ENCODE measurements at regions not wholly inside any gene's neighbourhood (a gene's known extent, or its start where the extent isn't known, plus 50 kb on each side); places are given as distances from the start of the nearest gene placed in this dataset.

GRCh38 chr4:181564625-181565024 lies 678.6 kb upstream of the TENM3 start:
- DNase-seq (ENCODE audit: low spot score) = no peak

GRCh38 chr4:181566490-181566889 lies 676.7 kb upstream of the TENM3 start:
- DNase-seq (ENCODE audit: low spot score) = no peak

- DNase-seq (ENCODE audit: low spot score) = peak; percentile 38
Observed at GRCh38 chr4:181569553-181569952, 673.6 kb upstream of the TENM3 start.

GRCh38 chr4:181578911-181579310 lies 664.3 kb upstream of the TENM3 start:
- DNase-seq (ENCODE audit: low spot score) = no peak

- no peak for DNase-seq (ENCODE audit: low spot score)
Observed at GRCh38 chr4:181579486-181579885, 663.7 kb upstream of the TENM3 start.

- no peak for DNase-seq (ENCODE audit: low spot score)
Observed at GRCh38 chr4:181581983-181582382, 661.2 kb upstream of the TENM3 start.

- DNase-seq (ENCODE audit: low spot score) = no peak
Observed at GRCh38 chr4:181582595-181582994, 660.6 kb upstream of the TENM3 start.

GRCh38 chr4:181588733-181589302 lies 654.4 kb upstream of the TENM3 start:
- no peak for DNase-seq (ENCODE audit: low spot score)

GRCh38 chr4:181592221-181592745 lies 650.9 kb upstream of the TENM3 start:
- peak; percentile 40 for DNase-seq (ENCODE audit: low spot score)

- DNase-seq (ENCODE audit: low spot score) = no peak
Observed at GRCh38 chr4:181593703-181594102, 649.5 kb upstream of the TENM3 start.

- DNase-seq (ENCODE audit: low spot score) = no peak
Observed at GRCh38 chr4:181594188-181594587, 649.0 kb upstream of the TENM3 start.

GRCh38 chr4:181595716-181596115 lies 647.5 kb upstream of the TENM3 start:
- no peak for DNase-seq (ENCODE audit: low spot score)

GRCh38 chr4:181597766-181598165 lies 645.4 kb upstream of the TENM3 start:
- no peak for DNase-seq (ENCODE audit: low spot score)

GRCh38 chr4:181599134-181599533 lies 644.1 kb upstream of the TENM3 start:
- DNase-seq (ENCODE audit: low spot score) = no peak

- no peak for DNase-seq (ENCODE audit: low spot score)
Observed at GRCh38 chr4:181601103-181601502, 642.1 kb upstream of the TENM3 start.

- no peak for DNase-seq (ENCODE audit: low spot score)
Observed at GRCh38 chr4:181604546-181604945, 638.7 kb upstream of the TENM3 start.

- no peak for DNase-seq (ENCODE audit: low spot score)
Observed at GRCh38 chr4:181606300-181606699, 636.9 kb upstream of the TENM3 start.

- no peak for DNase-seq (ENCODE audit: low spot score)
Observed at GRCh38 chr4:181608181-181608580, 635.0 kb upstream of the TENM3 start.

- no peak for DNase-seq (ENCODE audit: low spot score)
Observed at GRCh38 chr4:181611033-181611711, 632.0 kb upstream of the TENM3 start.

GRCh38 chr4:181611946-181612600 lies 631.1 kb upstream of the TENM3 start:
- no peak for DNase-seq (ENCODE audit: low spot score)

GRCh38 chr4:181613200-181613599 lies 630.0 kb upstream of the TENM3 start:
- no peak for DNase-seq (ENCODE audit: low spot score)

- DNase-seq (ENCODE audit: low spot score) = no peak
Observed at GRCh38 chr4:181618038-181618618, 625.1 kb upstream of the TENM3 start.

GRCh38 chr4:181618896-181619295 lies 624.3 kb upstream of the TENM3 start:
- DNase-seq (ENCODE audit: low spot score) = no peak

All from globus pallidus (tissue), 1 donor.